NB4 (cell line): ENCODE measurements at regions not wholly inside any gene's neighbourhood (a gene's known extent, or its start where the extent isn't known, plus 50 kb on each side); places are given as distances from the start of the nearest gene placed in this dataset.

Experiments used
- MYC ChIP-seq: IDR thresholded peaks from 2 replicates; pipeline ENCODE4 v1.6.1; 2011; ENCODE audit warnings: low read depth, low read length
- POLR2A ChIP-seq: IDR thresholded peaks from 2 replicates; pipeline ENCODE4 v1.6.1; 2011; ENCODE audit warnings: mild to moderate bottlenecking; ENCODE audit not compliant: insufficient read length; ENCODE audit errors: extremely low read depth
- TF ChIP-seq, protein P1 (sequence below): IDR thresholded peaks from one replicate; pipeline ENCODE4 v1.5.1; 2012; ENCODE audit warnings: low read depth, low read length
- TF ChIP-seq, protein P2 (sequence below): IDR thresholded peaks from 2 replicates; pipeline ENCODE4 v1.6.1; 2011; ENCODE audit warnings: low read depth, low read length

DNA sequence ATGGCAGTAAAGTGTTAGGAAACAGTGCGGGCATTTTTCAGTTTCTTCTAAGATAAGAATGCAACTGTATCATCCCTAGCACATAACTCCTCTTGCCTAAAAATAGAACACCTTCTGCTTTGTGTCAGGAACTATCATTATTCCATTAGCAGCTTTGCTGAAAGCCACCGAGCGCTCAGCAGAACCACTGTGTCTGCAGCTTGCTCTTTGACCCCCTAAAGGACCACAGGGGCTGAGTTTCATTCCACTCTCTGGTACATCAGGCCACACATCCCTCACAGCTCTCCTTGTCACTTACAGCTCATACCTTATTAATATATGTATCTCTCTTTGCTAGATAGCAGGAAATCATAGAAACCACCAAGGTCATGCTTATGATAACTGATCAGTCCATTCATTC is 360.2 kb downstream of the KCNA4 start:
- TF ChIP-seq POLR2A = no peak
- TF ChIP-seq, protein P1, sequence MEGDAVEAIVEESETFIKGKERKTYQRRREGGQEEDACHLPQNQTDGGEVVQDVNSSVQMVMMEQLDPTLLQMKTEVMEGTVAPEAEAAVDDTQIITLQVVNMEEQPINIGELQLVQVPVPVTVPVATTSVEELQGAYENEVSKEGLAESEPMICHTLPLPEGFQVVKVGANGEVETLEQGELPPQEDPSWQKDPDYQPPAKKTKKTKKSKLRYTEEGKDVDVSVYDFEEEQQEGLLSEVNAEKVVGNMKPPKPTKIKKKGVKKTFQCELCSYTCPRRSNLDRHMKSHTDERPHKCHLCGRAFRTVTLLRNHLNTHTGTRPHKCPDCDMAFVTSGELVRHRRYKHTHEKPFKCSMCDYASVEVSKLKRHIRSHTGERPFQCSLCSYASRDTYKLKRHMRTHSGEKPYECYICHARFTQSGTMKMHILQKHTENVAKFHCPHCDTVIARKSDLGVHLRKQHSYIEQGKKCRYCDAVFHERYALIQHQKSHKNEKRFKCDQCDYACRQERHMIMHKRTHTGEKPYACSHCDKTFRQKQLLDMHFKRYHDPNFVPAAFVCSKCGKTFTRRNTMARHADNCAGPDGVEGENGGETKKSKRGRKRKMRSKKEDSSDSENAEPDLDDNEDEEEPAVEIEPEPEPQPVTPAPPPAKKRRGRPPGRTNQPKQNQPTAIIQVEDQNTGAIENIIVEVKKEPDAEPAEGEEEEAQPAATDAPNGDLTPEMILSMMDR = no peak
- TF ChIP-seq, protein P2, sequence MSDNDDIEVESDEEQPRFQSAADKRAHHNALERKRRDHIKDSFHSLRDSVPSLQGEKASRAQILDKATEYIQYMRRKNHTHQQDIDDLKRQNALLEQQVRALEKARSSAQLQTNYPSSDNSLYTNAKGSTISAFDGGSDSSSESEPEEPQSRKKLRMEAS = no peak
- TF ChIP-seq MYC = no peak
